Esophagus squamous epithelium (tissue), 5 donors: ENCODE measurements at regions not wholly inside any gene's neighbourhood (a gene's known extent, or its start where the extent isn't known, plus 50 kb on each side); places are given as distances from the start of the nearest gene placed in this dataset.
A peak's percentile ranks its signal among the peaks of the same experiment; 100 is the strongest.

ENCODE experiments used
- DNase-seq: peaks from one replicate; lab custom pipeline; 2025; lab: John Stamatoyannopoulos, UW
- H3K27ac ChIP-seq, 4 donors: fragments of 200-600 bp; sonication (generic); one replicate each; pipeline ENCODE4 v1.5.1; 2016 to 2019; ENCODE audit warnings: mild to moderate bottlenecking in 1 of 4
- H3K27me3 ChIP-seq, 4 donors: fragments of 200-600 bp; sonication (generic); 1 replicate in 3 of 4; 2 replicates in 1 of 4; pipeline versions ENCODE4 v1.5.1 to v1.6.0; 2017 to 2021; ENCODE audit warnings: antibody characterized with exemption in 1 of 4
- H3K36me3 ChIP-seq, 3 donors: fragments of 200-600 bp; sonication (generic); one replicate each; pipeline ENCODE4 v1.5.1; 2016 to 2019
- H3K4me1 ChIP-seq, 3 donors: fragments of 200-600 bp; sonication (generic); one replicate each; pipeline ENCODE4 v1.5.1; 2017 to 2019
- H3K4me3 ChIP-seq, 4 donors: fragments of 200-600 bp; sonication (generic); 1 replicate in 3 of 4; 2 replicates in 1 of 4; pipeline ENCODE4 v1.5.1; 2016 to 2019; ENCODE audit warnings: mild to moderate bottlenecking in 2 of 4, moderate library complexity in 1 of 4
- H3K9me3 ChIP-seq, 3 donors: fragments of 200-600 bp; sonication (generic); one replicate each; pipeline ENCODE4 v1.5.1; 2016 to 2019
- CTCF ChIP-seq, 6 experiments: fragments of 450-650 bp in 4 of 6; fragments of 200-600 bp in 2 of 6; sonication (generic) in 2 of 6; IDR thresholded peaks; one replicate each; pipeline ENCODE4 v1.5.1; 2016 to 2019; ENCODE audit warnings: antibody characterized with exemption in 6 of 6, mild to moderate bottlenecking in 4 of 6, moderate library complexity in 4 of 6
- POLR2A ChIP-seq, 4 donors: fragments of 450-650 bp; IDR thresholded peaks; one replicate each; pipeline ENCODE4 v1.6.1; 2017; ENCODE audit warnings: antibody characterized with exemption in 4 of 4, mild to moderate bottlenecking in 4 of 4, moderate library complexity in 3 of 4
- WGBS, 2 donors: methylation state at CpG; one replicate each; pipeline ENCODE4 v1.1.5; 2018; 5-methylcytosine and 5-hydroxymethylcytosine counted together
- intact Hi-C: fragments of 100-400 bp; cut with DNase I; formaldehyde crosslinking; loops from one replicate; pipeline ENCODE4 v1.15.0; 2022
- donor health status: DM: yes; HTN: yes; CAD: no.

- TF ChIP-seq POLR2A (IDR thresholded peaks at IDR 0.05) (no peak), CTCF (IDR thresholded peaks at IDR 0.05) (no peak)
- Histone ChIP-seq H3K27ac (no peak overlapping the region), H3K27me3 (no peaks in the 10 kb centered on the region), H3K9me3 (no peaks in the 10 kb centered on the region), H3K4me1 (peaks cover 0 to 9% (median 0%) of the 10 kb centered on the region in 3 donors), H3K36me3 (no peaks in the 10 kb centered on the region), H3K4me3 (no peak overlapping the region)
- WGBS, 2 donors = 54 to 66% methylated on average over 3 of the region's 3 CpGs
- intact Hi-C loops = no loop called here
- DNase-seq = no peak
Observed at GRCh38 chr12:42701084-42701483, 111.5 kb upstream of the PRICKLE1 start.

DNA sequence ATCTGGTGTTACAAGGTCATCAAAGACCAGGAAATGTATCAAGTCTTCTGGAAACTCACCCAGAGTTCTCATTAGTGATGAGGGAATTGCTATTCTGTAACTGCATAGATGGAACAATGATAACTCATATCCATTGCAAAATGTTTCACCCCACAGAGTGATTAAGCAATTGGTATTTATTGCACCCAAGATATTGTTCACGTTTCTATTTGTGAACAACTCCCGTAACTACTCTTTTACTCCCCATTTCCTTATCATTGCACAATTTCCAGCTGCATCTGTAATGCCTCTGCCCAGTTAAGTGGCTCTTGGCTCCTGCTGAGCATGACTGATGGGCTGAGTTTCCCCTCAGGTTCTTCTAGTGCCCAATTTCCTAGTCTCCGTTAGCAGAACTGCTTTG lies 108.7 kb upstream of the PRICKLE1 start:
- Histone ChIP-seq H3K36me3 (no peaks in the 10 kb centered on the region), H3K4me1 (peaks cover 0 to 9% (median 0%) of the 10 kb centered on the region in 3 donors), H3K27me3 (no peaks in the 10 kb centered on the region), H3K27ac (peak overlapping the region in 2 of 4 donors; percentile 43 to 49), H3K4me3 (no peak overlapping the region), H3K9me3 (no peaks in the 10 kb centered on the region)
- TF ChIP-seq CTCF (IDR thresholded peaks at IDR 0.05) (no peak), POLR2A (IDR thresholded peaks at IDR 0.05) (no peak)
- 56 to 70% methylated on average over 3 of the region's 3 CpGs for WGBS, 2 donors
- DNase-seq = no peak
- intact Hi-C loops = no loop called here

DNA sequence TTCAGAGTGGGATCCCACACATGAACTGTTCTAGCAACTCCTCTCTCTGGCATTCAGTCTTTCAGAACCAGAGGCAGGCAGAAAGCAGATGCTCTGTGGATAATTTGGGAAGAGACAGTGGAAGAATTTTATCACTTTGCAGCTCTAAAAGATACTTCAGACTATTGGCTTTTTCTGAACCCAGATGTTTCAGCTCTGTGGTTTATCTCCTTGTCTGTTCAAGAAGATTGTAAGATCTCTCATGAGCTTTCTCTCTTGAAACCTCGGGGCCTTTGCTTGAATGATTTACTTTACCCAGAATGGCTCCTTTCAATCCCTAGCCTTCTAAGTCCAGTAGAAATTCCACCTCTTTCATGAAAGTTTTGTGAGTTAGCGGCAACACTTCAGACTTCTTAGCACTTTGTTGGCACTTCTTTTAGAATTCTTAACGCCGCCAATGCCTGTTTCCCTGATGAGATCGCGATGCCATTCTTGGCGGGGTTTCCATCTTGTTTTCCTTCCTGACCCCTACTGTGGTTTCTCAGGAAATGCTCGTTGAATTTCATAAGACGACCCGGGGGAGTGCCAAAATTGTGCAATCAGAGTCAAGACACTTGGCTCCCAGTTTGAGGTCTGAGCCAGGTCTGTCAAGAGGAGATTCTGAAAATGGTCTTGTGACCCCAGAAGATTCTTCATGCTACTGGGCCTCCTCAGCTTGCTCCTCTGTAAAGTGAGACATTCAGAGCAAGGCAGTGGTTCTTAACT lies 107.0 kb upstream of the PRICKLE1 start:
- intact Hi-C loops = no loop called here
- Histone ChIP-seq H3K4me1 (peaks cover 0 to 9% (median 0%) of the 10 kb centered on the region in 3 donors), H3K9me3 (no peaks in the 10 kb centered on the region), H3K36me3 (no peaks in the 10 kb centered on the region), H3K27ac (peak overlapping the region in 2 of 4 donors; percentile 43 to 46), H3K27me3 (no peaks in the 10 kb centered on the region), H3K4me3 (no peak overlapping the region)
- 55 to 61% methylated on average over 8 to 10 of the region's 10 CpGs for WGBS, 2 donors
- TF ChIP-seq POLR2A (IDR thresholded peaks at IDR 0.05) (no peak), CTCF (IDR thresholded peaks at IDR 0.05) (no peak)
- DNase-seq = no peak

- intact Hi-C loops = no loop called here
- WGBS, 2 donors = 79 to 83% methylated on average over 5 of the region's 5 CpGs
- no peak for DNase-seq
- no peaks in the 10 kb centered on the region for H3K27me3 ChIP-seq
- no peak overlapping the region for H3K27ac ChIP-seq
- TF ChIP-seq POLR2A (IDR thresholded peaks at IDR 0.05) (no peak), CTCF (IDR thresholded peaks at IDR 0.05) (no peak)
- peaks cover 0 to 9% (median 0%) of the 10 kb centered on the region in 3 donors for H3K4me1 ChIP-seq
- H3K36me3 ChIP-seq = no peaks in the 10 kb centered on the region
- no peaks in the 10 kb centered on the region for H3K9me3 ChIP-seq
- H3K4me3 ChIP-seq = no peak overlapping the region
Observed at GRCh38 chr12:42695490-42695995, 106.0 kb upstream of the PRICKLE1 start.

GRCh38 chr12:42692749-42693148 lies 103.2 kb upstream of the PRICKLE1 start:
- intact Hi-C loops = no loop called here
- H3K36me3 ChIP-seq = no peaks in the 10 kb centered on the region
- H3K4me1 ChIP-seq = peaks cover 0 to 7% (median 0%) of the 10 kb centered on the region in 3 donors
- no peak for DNase-seq
- H3K27ac ChIP-seq = no peak overlapping the region
- H3K27me3 ChIP-seq = no peaks in the 10 kb centered on the region
- no peak overlapping the region for H3K4me3 ChIP-seq
- TF ChIP-seq POLR2A (IDR thresholded peaks at IDR 0.05) = no peak
- no peak for TF ChIP-seq CTCF (IDR thresholded peaks at IDR 0.05)
- no peaks in the 10 kb centered on the region for H3K9me3 ChIP-seq
